ENCODE measurements at regions not wholly inside any gene's neighbourhood (a gene's known extent, or its start where the extent isn't known, plus 50 kb on each side); places are given as distances from the start of the nearest gene placed in this dataset.

DNA sequence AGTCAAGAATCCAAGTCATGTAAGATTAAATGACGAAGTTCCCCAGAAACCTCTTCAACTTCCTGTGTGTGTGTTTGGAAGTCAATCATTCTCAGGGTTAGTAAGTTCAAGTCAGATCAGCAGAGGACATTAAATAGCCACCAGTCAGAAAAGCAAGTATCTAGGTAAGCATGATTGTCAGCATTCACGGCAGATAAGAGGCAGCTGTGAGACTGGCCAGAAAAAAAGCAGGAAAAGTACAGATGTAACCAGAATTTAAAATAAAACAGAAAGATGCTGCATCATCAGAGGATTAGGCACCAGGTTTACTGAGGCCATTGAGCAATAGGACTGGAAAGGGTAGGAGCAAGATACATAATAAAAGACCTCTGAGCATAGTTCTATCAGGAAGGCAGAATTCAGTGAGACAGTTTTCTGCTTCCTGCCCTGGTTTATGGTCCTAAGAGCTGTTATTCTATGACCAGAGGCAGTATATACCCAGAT is 606.9 kb downstream of the FSCB start (continued):
- no peak for TF ChIP-seq ZNF462 (CRISPR knock-in tag; IDR thresholded peaks at IDR 0.05)
- TF ChIP-seq, protein P1, sequence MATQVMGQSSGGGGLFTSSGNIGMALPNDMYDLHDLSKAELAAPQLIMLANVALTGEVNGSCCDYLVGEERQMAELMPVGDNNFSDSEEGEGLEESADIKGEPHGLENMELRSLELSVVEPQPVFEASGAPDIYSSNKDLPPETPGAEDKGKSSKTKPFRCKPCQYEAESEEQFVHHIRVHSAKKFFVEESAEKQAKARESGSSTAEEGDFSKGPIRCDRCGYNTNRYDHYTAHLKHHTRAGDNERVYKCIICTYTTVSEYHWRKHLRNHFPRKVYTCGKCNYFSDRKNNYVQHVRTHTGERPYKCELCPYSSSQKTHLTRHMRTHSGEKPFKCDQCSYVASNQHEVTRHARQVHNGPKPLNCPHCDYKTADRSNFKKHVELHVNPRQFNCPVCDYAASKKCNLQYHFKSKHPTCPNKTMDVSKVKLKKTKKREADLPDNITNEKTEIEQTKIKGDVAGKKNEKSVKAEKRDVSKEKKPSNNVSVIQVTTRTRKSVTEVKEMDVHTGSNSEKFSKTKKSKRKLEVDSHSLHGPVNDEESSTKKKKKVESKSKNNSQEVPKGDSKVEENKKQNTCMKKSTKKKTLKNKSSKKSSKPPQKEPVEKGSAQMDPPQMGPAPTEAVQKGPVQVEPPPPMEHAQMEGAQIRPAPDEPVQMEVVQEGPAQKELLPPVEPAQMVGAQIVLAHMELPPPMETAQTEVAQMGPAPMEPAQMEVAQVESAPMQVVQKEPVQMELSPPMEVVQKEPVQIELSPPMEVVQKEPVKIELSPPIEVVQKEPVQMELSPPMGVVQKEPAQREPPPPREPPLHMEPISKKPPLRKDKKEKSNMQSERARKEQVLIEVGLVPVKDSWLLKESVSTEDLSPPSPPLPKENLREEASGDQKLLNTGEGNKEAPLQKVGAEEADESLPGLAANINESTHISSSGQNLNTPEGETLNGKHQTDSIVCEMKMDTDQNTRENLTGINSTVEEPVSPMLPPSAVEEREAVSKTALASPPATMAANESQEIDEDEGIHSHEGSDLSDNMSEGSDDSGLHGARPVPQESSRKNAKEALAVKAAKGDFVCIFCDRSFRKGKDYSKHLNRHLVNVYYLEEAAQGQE (IDR thresholded peaks at IDR 0.05; ENCODE audit: unreplicated experiment) = no peak

DNA sequence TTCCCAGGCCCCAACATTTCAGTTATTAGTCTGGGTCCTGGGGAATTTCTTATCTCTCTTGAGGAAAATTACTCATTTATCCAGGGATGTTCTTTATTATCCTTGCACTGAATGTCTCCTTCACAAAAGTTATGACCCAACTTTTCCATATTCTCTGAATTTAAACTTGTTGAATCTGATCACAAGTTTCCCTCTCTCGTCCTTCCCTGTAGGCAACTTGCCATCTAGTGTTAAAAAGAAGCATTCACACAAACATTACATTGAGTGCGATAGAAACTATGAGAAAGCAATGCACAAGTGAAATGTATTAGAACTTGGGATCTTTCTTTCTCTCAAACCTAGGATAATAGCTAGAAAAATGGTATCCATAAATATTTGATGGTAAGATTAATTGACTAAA is 608.4 kb downstream of the FSCB start:
- Histone ChIP-seq H3F3A (replicated peaks; ENCODE audit: low read depth) (no peaks in the 10 kb centered on the region), H2AFZ (no peak overlapping the region), H3K9me2 (ENCODE audit: insufficient read depth) (no peaks in the 10 kb centered on the region; the same call in 1 of the 2 replicates), H3K4me1 (ENCODE audit: insufficient read depth) (peaks cover 17% of the 10 kb centered on the region), H4K20me1 (replicated peaks; ENCODE audit: insufficient read depth) (no peaks in the 10 kb centered on the region), H3K27me3 (ENCODE audit: insufficient read depth) (no peaks in the 10 kb centered on the region), H3K4me3 (no peak overlapping the region), H3K4me2 (no peak overlapping the region), H3K27ac (ENCODE audit: low read depth) (no peak overlapping the region), H3K79me2 (replicated peaks; ENCODE audit: insufficient read depth) (no peaks in the 10 kb centered on the region), H3K36me3 (ENCODE audit: insufficient read depth) (no peaks in the 10 kb centered on the region)
- Mint-ChIP-seq H3K27ac (no peak overlapping the region), H3K4me3 (no peak overlapping the region), H3K4me1 (peaks cover 11% of the 10 kb centered on the region), H3K36me3 (ENCODE audit: low read depth) (no peaks in the 10 kb centered on the region; the same call in 2 of the 3 replicates), H3K9me3 (no peaks in the 10 kb centered on the region), H3K27me3 (ENCODE audit: insufficient read depth, low read depth, poor library complexity) (no peaks in the 10 kb centered on the region)
- DNase-seq (ENCODE audit: low spot score) (peak; percentile 49), ATAC-seq (no peak)
- TF ChIP-seq, protein P2, sequence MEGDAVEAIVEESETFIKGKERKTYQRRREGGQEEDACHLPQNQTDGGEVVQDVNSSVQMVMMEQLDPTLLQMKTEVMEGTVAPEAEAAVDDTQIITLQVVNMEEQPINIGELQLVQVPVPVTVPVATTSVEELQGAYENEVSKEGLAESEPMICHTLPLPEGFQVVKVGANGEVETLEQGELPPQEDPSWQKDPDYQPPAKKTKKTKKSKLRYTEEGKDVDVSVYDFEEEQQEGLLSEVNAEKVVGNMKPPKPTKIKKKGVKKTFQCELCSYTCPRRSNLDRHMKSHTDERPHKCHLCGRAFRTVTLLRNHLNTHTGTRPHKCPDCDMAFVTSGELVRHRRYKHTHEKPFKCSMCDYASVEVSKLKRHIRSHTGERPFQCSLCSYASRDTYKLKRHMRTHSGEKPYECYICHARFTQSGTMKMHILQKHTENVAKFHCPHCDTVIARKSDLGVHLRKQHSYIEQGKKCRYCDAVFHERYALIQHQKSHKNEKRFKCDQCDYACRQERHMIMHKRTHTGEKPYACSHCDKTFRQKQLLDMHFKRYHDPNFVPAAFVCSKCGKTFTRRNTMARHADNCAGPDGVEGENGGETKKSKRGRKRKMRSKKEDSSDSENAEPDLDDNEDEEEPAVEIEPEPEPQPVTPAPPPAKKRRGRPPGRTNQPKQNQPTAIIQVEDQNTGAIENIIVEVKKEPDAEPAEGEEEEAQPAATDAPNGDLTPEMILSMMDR (conservative IDR thresholded peaks at IDR 0.05; ENCODE audit: low read depth in 2 of 2) = peak; percentile 57 to 67
- no peak for TF ChIP-seq CREB1 (CRISPR knock-in tag; IDR thresholded peaks at IDR 0.05; ENCODE audit: low read depth)

Data from GM23338 (cell line).